HCT116 (cell line): ENCODE measurements at regions not wholly inside any gene's neighbourhood (a gene's known extent, or its start where the extent isn't known, plus 50 kb on each side); places are given as distances from the start of the nearest gene placed in this dataset.

ENCODE experiments used
- ATAC-seq: fragments of 200-7000 bp; cut with Tn5 transposase; 2 replicates; pipeline ENCODE4 v1.9.1; 2020; ENCODE audit warnings: mild to moderate bottlenecking, moderate library complexity
- BruUV-seq: library from RNA; stranded (reverse); fragments of 400-500 nt; replicated peaks from 2 replicates; lab custom pipeline; 2021; lab: Mats Ljungman, UMichigan
- CTCF ChIA-PET: fragments of 300-600 bp; sonication (Branson Sonifier 250); formaldehyde crosslinking; loops from one replicate; lab custom pipeline; 2021; ENCODE audit warnings: antibody characterized with exemption; lab: Charles Lee
- POLR2A ChIA-PET: fragments of 300-600, 350-600 bp; sonication (Branson Sonifier 250); formaldehyde crosslinking; loops from one replicate; lab custom pipeline; 2021; ENCODE audit warnings: antibody characterized with exemption; lab: Charles Lee
- RAD21 ChIA-PET, 2 experiments: fragments of 300-600 bp; sonication (Branson Sonifier 250); formaldehyde crosslinking; loops; one replicate each; lab custom pipeline; 2023; ENCODE audit warnings: low total read pairs in 2 of 2; ENCODE audit not compliant: uncharacterized antibody in 2 of 2, unreplicated experiment in 2 of 2, low non-redundant PET in 1 of 2; lab: Charles Lee
- DNase-seq: peaks from one replicate; pipeline ENCODE4 v3.0.0-alpha.2; 2010; ENCODE audit warnings: low read depth, low spot score
- H2AFZ ChIP-seq: fragments of 200-600 bp; shearing (Covaris generic), sonication (generic); 2 replicates; pipeline ENCODE4 v1.6.1; 2017; ENCODE audit warnings: low read depth, mixed run types, mixed read lengths, antibody characterized with exemption, low read length; ENCODE audit not compliant: poor library complexity, severe bottlenecking
- H3K27ac ChIP-seq: 2 replicates; pipeline ENCODE4 v1.5.1; 2012; ENCODE audit warnings: low read depth, low read length
- H3K27me3 ChIP-seq: fragments of 200-600 bp; sonication (generic); 2 replicates; pipeline ENCODE4 v1.6.1; 2016; ENCODE audit warnings: mixed run types, low read length, mixed read lengths; ENCODE audit not compliant: insufficient read depth
- H3K36me3 ChIP-seq, 2 experiments: fragments of 200-500 bp in 1 of 2; fragments of 200-600 bp in 1 of 2; sonication (Bioruptor generic) in 1 of 2; sonication (generic) in 1 of 2; 2 replicates each; pipeline versions ENCODE4 v1.5.1 to v1.6.1; 2014 to 2016; ENCODE audit warnings: low read length in 2 of 2, inconsistent platforms in 1 of 2, mixed read lengths in 1 of 2, mixed run types in 1 of 2; ENCODE audit not compliant: insufficient read depth in 2 of 2, control insufficient read depth in 1 of 2
- H3K4me1 ChIP-seq, 2 experiments: fragments of 200-600 bp in 1 of 2; sonication (generic) in 1 of 2; 2 replicates each; pipeline versions ENCODE4 v1.5.1 to v1.6.1; 2012 to 2017; ENCODE audit warnings: low read length in 2 of 2, inconsistent platforms in 1 of 2, mild to moderate bottlenecking in 1 of 2, mixed read lengths in 1 of 2, mixed run types in 1 of 2, moderate library complexity in 1 of 2; ENCODE audit not compliant: insufficient read depth in 2 of 2, control insufficient read depth in 1 of 2
- H3K4me2 ChIP-seq: fragments of 200-600 bp; sonication (generic); 2 replicates; pipeline ENCODE4 v1.6.1; 2017; ENCODE audit warnings: mixed run types, low read length, mixed read lengths
- H3K4me3 ChIP-seq, 2 experiments: fragments of 200-600 bp in 1 of 2; sonication (generic) in 1 of 2; replicated peaks in 1 of 2; 2 replicates each; pipeline ENCODE4 v1.5.1; 2011 to 2016; ENCODE audit warnings: low read length in 2 of 2, control low read depth in 1 of 2, low read depth in 1 of 2, mild to moderate bottlenecking in 1 of 2, mixed read lengths in 1 of 2, mixed run types in 1 of 2
- H3K79me2 ChIP-seq: fragments of 200-600 bp; sonication (generic); 2 replicates; pipeline ENCODE4 v1.6.1; 2017; ENCODE audit warnings: mild to moderate bottlenecking, mixed run types, low read length, moderate library complexity, mixed read lengths; ENCODE audit not compliant: insufficient read depth
- H3K9ac ChIP-seq: fragments of 200-600 bp; sonication (generic); 2 replicates; pipeline ENCODE4 v1.6.1; 2016; ENCODE audit warnings: low read length, mixed read lengths
- H3K9me2 ChIP-seq: fragments of 200-600 bp; sonication (generic), shearing (Covaris generic); 2 replicates; pipeline ENCODE4 v1.6.1; 2017; ENCODE audit warnings: mixed run types, mild to moderate bottlenecking, moderate library complexity; ENCODE audit not compliant: insufficient read depth
- H3K9me3 ChIP-seq, 2 experiments: fragments of 200-500 bp in 1 of 2; fragments of 200-600 bp in 1 of 2; sonication (Bioruptor generic) in 1 of 2; sonication (generic) in 1 of 2; 2 replicates each; pipeline ENCODE4 v1.6.1; 2014 to 2017; ENCODE audit warnings: low read length in 2 of 2, mixed read lengths in 2 of 2, inconsistent platforms in 1 of 2, low read depth in 1 of 2, mild to moderate bottlenecking in 1 of 2, mixed run types in 1 of 2, moderate library complexity in 1 of 2; ENCODE audit not compliant: control insufficient read depth in 1 of 2, insufficient read depth in 1 of 2
- H4K20me1 ChIP-seq: fragments of 200-600 bp; sonication (generic), shearing (Covaris generic); 2 replicates; pipeline ENCODE4 v1.6.1; 2017; ENCODE audit warnings: mixed run types, mild to moderate bottlenecking, moderate library complexity; ENCODE audit not compliant: insufficient read depth
- CEBPB ChIP-seq: IDR thresholded peaks from 2 replicates; pipeline ENCODE4 v1.6.1; 2012; ENCODE audit warnings: low read depth
- EGR1 ChIP-seq: IDR thresholded peaks from 2 replicates; pipeline ENCODE4 v1.6.1; 2012; ENCODE audit warnings: low read depth
- ELF1 ChIP-seq: IDR thresholded peaks from 2 replicates; pipeline ENCODE4 v1.6.1; 2012; ENCODE audit warnings: low read depth, borderline replicate concordance
- EZH2 ChIP-seq: fragments of 200-600 bp; sonication (generic); IDR thresholded peaks from 2 replicates; pipeline ENCODE4 v1.6.1; 2017; ENCODE audit warnings: antibody characterized with exemption, mixed run types
- EZH2phosphoT487 ChIP-seq: fragments of 200-600 bp; IDR thresholded peaks from 2 replicates; pipeline ENCODE4 v1.6.1; 2018; ENCODE audit warnings: antibody characterized with exemption, borderline replicate concordance
- FOSL1 ChIP-seq: IDR thresholded peaks from 2 replicates; pipeline ENCODE4 v1.6.1; 2012; ENCODE audit warnings: low read depth
- JUND ChIP-seq: IDR thresholded peaks from 2 replicates; pipeline ENCODE4 v1.6.1; 2012
- MAX ChIP-seq: IDR thresholded peaks from 2 replicates; pipeline ENCODE4 v1.6.1; 2012
- POLR2A ChIP-seq: IDR thresholded peaks from 2 replicates; pipeline ENCODE4 v1.7.0; 2011; ENCODE audit warnings: borderline replicate concordance; ENCODE audit not compliant: insufficient read depth, insufficient read length; ENCODE audit errors: extremely low read depth
- POLR2AphosphoS5 ChIP-seq: IDR thresholded peaks from 2 replicates; pipeline ENCODE4 v1.6.1; 2011; ENCODE audit warnings: mild to moderate bottlenecking, low read depth, low read length, moderate library complexity
- RAD21 ChIP-seq: IDR thresholded peaks from 2 replicates; pipeline ENCODE4 v1.6.1; 2012; ENCODE audit warnings: low read depth, mild to moderate bottlenecking
- REST ChIP-seq: IDR thresholded peaks from 2 replicates; pipeline ENCODE4 v1.6.1; 2012; ENCODE audit warnings: low read depth
- SP1 ChIP-seq: IDR thresholded peaks from 2 replicates; pipeline ENCODE4 v1.6.1; 2012; ENCODE audit warnings: low read depth
- SRF ChIP-seq: IDR thresholded peaks from 2 replicates; pipeline ENCODE4 v1.6.1; 2012; ENCODE audit warnings: low read depth
- TCF7L2 ChIP-seq: IDR thresholded peaks from 2 replicates; pipeline ENCODE4 v1.7.0; 2011; ENCODE audit warnings: borderline replicate concordance, inconsistent platforms; ENCODE audit not compliant: insufficient read depth, insufficient read length; ENCODE audit errors: extremely low read depth
- YY1 ChIP-seq: IDR thresholded peaks from 2 replicates; pipeline ENCODE4 v1.6.1; 2011; ENCODE audit warnings: low read length, low read depth, moderate library complexity, mild to moderate bottlenecking; ENCODE audit not compliant: insufficient replicate concordance; ENCODE audit errors: extremely low read depth
- ZFX ChIP-seq: fragments of 450-650 bp; IDR thresholded peaks from 2 replicates; pipeline ENCODE4 v1.6.1; 2017
- ZNF274 ChIP-seq: fragments of 200-500 bp; sonication (Bioruptor generic); IDR thresholded peaks from 2 replicates; pipeline ENCODE4 v1.6.1; 2014; ENCODE audit warnings: mild to moderate bottlenecking, low read depth, low read length, inconsistent platforms
- intact Hi-C: fragments of 100-400 bp; cut with micrococcal nuclease; formaldehyde crosslinking; loops from 2 replicates; pipeline ENCODE4 v1.10.0; 2022
- TF ChIP-seq, protein P1 (sequence below): IDR thresholded peaks from 2 replicates; pipeline ENCODE4 v1.6.1; 2012

DNA sequence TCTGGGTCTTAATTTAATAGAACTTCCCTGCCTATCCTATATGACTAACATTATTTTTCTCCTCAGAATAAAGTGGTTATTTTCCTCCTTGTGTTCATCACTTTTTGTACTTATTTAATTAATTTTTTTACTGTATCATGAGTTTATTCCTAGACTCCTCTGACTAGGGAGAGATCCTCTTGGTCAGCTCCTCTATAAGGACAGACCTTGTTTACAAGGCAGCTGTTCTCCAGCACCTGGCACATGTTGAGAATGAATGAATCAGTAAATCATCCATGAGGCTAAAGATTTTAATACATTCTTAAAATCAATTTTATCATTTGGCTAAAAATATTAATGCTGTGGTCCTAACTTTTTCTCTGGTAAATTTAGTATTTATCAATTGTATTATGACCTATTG is 139.8 kb downstream of the NUDT12 start:
- POLR2A ChIA-PET, result no interaction called here
- Histone ChIP-seq H3K9ac (no peak overlapping the region), H3K27me3 (no peaks in the 10 kb centered on the region), H3K79me2 (no peaks in the 10 kb centered on the region), H3K4me2 (no peak overlapping the region), H3K9me2 (no peaks in the 10 kb centered on the region), H3K36me3 (no peaks in the 10 kb centered on the region), H2AFZ (no peak overlapping the region), H4K20me1 (no peaks in the 10 kb centered on the region), H3K4me3 (no peak overlapping the region), H3K4me1 (no peaks in the 10 kb centered on the region), H3K9me3 (no peaks in the 10 kb centered on the region), H3K27ac (no peak overlapping the region)
- no peak for ATAC-seq
- RAD21 ChIA-PET, result no interaction called here
- DNase-seq, result no peak
- no TSS peak for BruUV-seq
- intact Hi-C loops, result no loop called here
- CTCF ChIA-PET, result no interaction called here
- TF ChIP-seq MAX, result no peak
- TF ChIP-seq ELF1, result no peak
- no peak for TF ChIP-seq EZH2phosphoT487
- TF ChIP-seq, protein P1, sequence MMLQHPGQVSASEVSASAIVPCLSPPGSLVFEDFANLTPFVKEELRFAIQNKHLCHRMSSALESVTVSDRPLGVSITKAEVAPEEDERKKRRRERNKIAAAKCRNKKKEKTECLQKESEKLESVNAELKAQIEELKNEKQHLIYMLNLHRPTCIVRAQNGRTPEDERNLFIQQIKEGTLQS, result no peak
- no peak for TF ChIP-seq TCF7L2
- TF ChIP-seq SRF, result no peak
- TF ChIP-seq YY1, result no peak
- TF ChIP-seq SP1, result no peak
- TF ChIP-seq CEBPB, result no peak
- TF ChIP-seq POLR2AphosphoS5, result no peak

DNA sequence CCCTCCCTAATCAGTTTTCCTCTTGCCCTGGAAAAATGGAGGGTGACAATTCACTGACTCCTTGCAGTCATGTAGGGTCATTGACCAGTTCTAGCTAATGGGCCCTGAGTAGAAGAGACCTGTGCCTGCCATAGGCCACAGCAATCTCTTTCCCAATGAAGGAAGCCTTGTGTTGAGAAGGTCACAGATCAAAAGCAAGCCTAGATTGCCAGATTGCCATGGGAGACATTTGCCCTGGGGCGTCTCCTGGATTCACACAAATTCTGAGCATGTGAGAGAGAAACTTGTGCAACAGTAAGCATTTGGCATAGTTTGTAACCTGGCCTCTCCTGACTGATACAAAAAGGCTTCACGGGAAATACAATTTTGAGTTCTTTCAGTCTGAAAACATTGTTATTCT is 148.0 kb downstream of the NUDT12 start:
- Histone ChIP-seq H2AFZ (no peak overlapping the region), H3K4me3 (no peak overlapping the region), H3K9ac (no peak overlapping the region), H3K4me1 (no peaks in the 10 kb centered on the region), H3K36me3 (no peaks in the 10 kb centered on the region), H3K27ac (no peak overlapping the region), H3K79me2 (no peaks in the 10 kb centered on the region), H3K9me2 (no peaks in the 10 kb centered on the region), H3K9me3 (no peaks in the 10 kb centered on the region), H3K4me2 (no peak overlapping the region), H3K27me3 (no peaks in the 10 kb centered on the region), H4K20me1 (no peaks in the 10 kb centered on the region)
- ChIA-PET CTCF (no interaction called here), RAD21 (no interaction called here), POLR2A (no interaction called here)
- ATAC-seq, result no peak
- DNase-seq, result no peak
- no TSS peak for BruUV-seq
- intact Hi-C loops, result no loop called here
- TF ChIP-seq POLR2A (no peak), REST (no peak), FOSL1 (no peak), EGR1 (no peak), ZNF274 (no peak), EZH2phosphoT487 (no peak), RAD21 (no peak), ELF1 (no peak), EZH2 (no peak), ZFX (no peak), CEBPB (no peak), JUND (no peak)
